Astrocyte (in vitro differentiated cells and primary cell): ENCODE measurements at regions not wholly inside any gene's neighbourhood (a gene's known extent, or its start where the extent isn't known, plus 50 kb on each side); places are given as distances from the start of the nearest gene placed in this dataset.
"Not testable (repeated sequence)": the region's sequence is repeated elsewhere in the genome, so short reads cannot be mapped to it uniquely, and the experiment has no call there.

Source experiments
- CTCF ChIP-seq: IDR thresholded peaks from 2 replicates; pipeline ENCODE4 v1.5.1; 2011; ENCODE audit warnings: low read depth, mild to moderate bottlenecking, inconsistent platforms, low read length, moderate library complexity; ENCODE audit not compliant: insufficient read depth
- EZH2 ChIP-seq: IDR thresholded peaks from 2 replicates; pipeline ENCODE4 v1.6.1; 2012; ENCODE audit warnings: mild to moderate bottlenecking, low read length, inconsistent platforms; ENCODE audit not compliant: insufficient read depth

- TF ChIP-seq CTCF, EZH2: not testable (repeated sequence)
Measured at GRCh38 chr5:96289287-96289686, 143.8 kb downstream of the PCSK1 start.
